Endothelial cell of umbilical vein (primary cell): ENCODE measurements at regions not wholly inside any gene's neighbourhood (a gene's known extent, or its start where the extent isn't known, plus 50 kb on each side); places are given as distances from the start of the nearest gene placed in this dataset.

Source experiments
- BruUV-seq: library from RNA; stranded (reverse); fragments of 400-500 nt; replicated peaks from 2 replicates; lab custom pipeline; 2021; lab: Mats Ljungman, UMichigan
- CTCF ChIA-PET: fragments of 300-600, 350-600 bp; sonication (Branson Sonifier 250); formaldehyde crosslinking; loops from one replicate; lab custom pipeline; 2021; ENCODE audit warnings: antibody characterized with exemption, inconsistent platforms; lab: Charles Lee
- POLR2A ChIA-PET: fragments of 300-600, 350-600 bp; sonication (Branson Sonifier 250); formaldehyde crosslinking; loops from one replicate; lab custom pipeline; 2021; ENCODE audit warnings: antibody characterized with exemption, inconsistent platforms; lab: Charles Lee
- DNase-seq: peaks from one replicate; pipeline ENCODE4 v3.0.0-alpha.2; 2011; ENCODE audit warnings: low read depth, low spot score
- FAIRE-seq: peaks from 2 replicates; lab custom pipeline; 2011; peaks lifted over from hg19 to GRCh38; lab: Jason Lieb, UNC
- H2AFZ ChIP-seq: 2 replicates; pipeline ENCODE4 v1.6.0; 2012; ENCODE audit warnings: low read depth, low read length, control low read depth, inconsistent platforms
- H3K27ac ChIP-seq: 2 replicates; pipeline ENCODE4 v1.5.1; 2011; ENCODE audit warnings: low read depth, mild to moderate bottlenecking, control low read depth, low read length, moderate library complexity; ENCODE audit not compliant: insufficient read depth
- H3K27me3 ChIP-seq, 2 experiments: 2 replicates each; pipeline versions ENCODE4 v1.6.0 to v1.6.1; 2011; ENCODE audit warnings: low read length in 2 of 2, mixed read lengths in 1 of 2; ENCODE audit not compliant: control insufficient read depth in 2 of 2, insufficient read depth in 2 of 2
- H3K36me3 ChIP-seq, 2 experiments: 2 replicates in 1 of 2; 3 replicates in 1 of 2; pipeline ENCODE4 v1.5.1; 2011; ENCODE audit warnings: low read length in 2 of 2, mild to moderate bottlenecking in 1 of 2, moderate library complexity in 1 of 2; ENCODE audit not compliant: control insufficient read depth in 2 of 2, insufficient read depth in 2 of 2; ENCODE audit errors: extremely low read depth in 1 of 2
- H3K4me1 ChIP-seq: 3 replicates; pipeline ENCODE4 v1.5.1; 2011; ENCODE audit warnings: mild to moderate bottlenecking, low read length; ENCODE audit not compliant: control insufficient read depth, insufficient read depth; ENCODE audit errors: extremely low read depth
- H3K4me2 ChIP-seq: 2 replicates; pipeline ENCODE4 v1.6.1; 2011; ENCODE audit warnings: low read length, control low read depth, mixed read lengths; ENCODE audit not compliant: insufficient read depth
- H3K4me3 ChIP-seq, 3 experiments: fragments of 200-600 bp in 1 of 3; sonication (generic), shearing (Covaris generic) in 1 of 3; replicated peaks in 1 of 3; 2 replicates each; pipeline ENCODE4 v1.5.1; 2011 to 2016; ENCODE audit warnings: control low read depth in 3 of 3, low read length in 3 of 3, mild to moderate bottlenecking in 2 of 3, inconsistent platforms in 1 of 3, low read depth in 1 of 3, moderate library complexity in 1 of 3; ENCODE audit not compliant: insufficient read depth in 1 of 3
- H3K79me2 ChIP-seq: 2 replicates; pipeline ENCODE4 v1.6.0; 2012; ENCODE audit warnings: low read length, inconsistent platforms; ENCODE audit not compliant: control insufficient read depth, insufficient read depth
- H3K9ac ChIP-seq: replicated peaks from 2 replicates; pipeline ENCODE3; 2011; ENCODE audit warnings: low read length, control low read depth; ENCODE audit not compliant: insufficient read depth; ENCODE audit errors: extremely low read depth
- H3K9me1 ChIP-seq: replicated peaks from 3 replicates; pipeline ENCODE4 v1.6.0; 2011; ENCODE audit warnings: mild to moderate bottlenecking, low read length; ENCODE audit not compliant: control insufficient read depth, insufficient read depth; ENCODE audit errors: extremely low read depth
- H3K9me3 ChIP-seq: replicated peaks from 2 replicates; pipeline ENCODE4 v1.5.1; 2012; ENCODE audit warnings: low read length, inconsistent platforms; ENCODE audit not compliant: control insufficient read depth, insufficient read depth
- H4K20me1 ChIP-seq: replicated peaks from 2 replicates; pipeline ENCODE3; 2011; ENCODE audit warnings: mild to moderate bottlenecking, low read length; ENCODE audit not compliant: control insufficient read depth, insufficient read depth; ENCODE audit errors: extremely low read depth
- CTCF ChIP-seq, 2 donors: IDR thresholded peaks; 1 replicate in 1 of 2; 2 replicates in 1 of 2; pipeline ENCODE4 v1.5.1; 2011; ENCODE audit warnings: low read length in 2 of 2, mild to moderate bottlenecking in 2 of 2, moderate library complexity in 2 of 2, control low read depth in 1 of 2, inconsistent platforms in 1 of 2, low read depth in 1 of 2; ENCODE audit not compliant: insufficient read depth in 1 of 2; ENCODE audit errors: extremely low read depth in 1 of 2
- EZH2 ChIP-seq: IDR thresholded peaks from 2 replicates; pipeline ENCODE4 v1.6.1; 2012; ENCODE audit warnings: borderline replicate concordance, low read depth, mild to moderate bottlenecking, moderate library complexity, low read length, inconsistent platforms; ENCODE audit not compliant: severe bottlenecking
- FOS ChIP-seq: IDR thresholded peaks from 2 replicates; pipeline ENCODE4 v1.6.1; 2011; ENCODE audit warnings: mild to moderate bottlenecking, low read length, moderate library complexity, borderline replicate concordance; ENCODE audit not compliant: insufficient read depth
- GATA2 ChIP-seq: IDR thresholded peaks from 2 replicates; pipeline ENCODE4 v1.7.0; 2011; ENCODE audit warnings: low read depth, mild to moderate bottlenecking, moderate library complexity, mixed read lengths, low read length; ENCODE audit not compliant: insufficient read length, insufficient read depth
- JUN ChIP-seq: IDR thresholded peaks from 2 replicates; pipeline ENCODE4 v1.6.1; 2011; ENCODE audit warnings: borderline replicate concordance, low read depth; ENCODE audit not compliant: insufficient read length, insufficient read depth
- MAX ChIP-seq: IDR thresholded peaks from 2 replicates; pipeline ENCODE4 v1.6.1; 2011; ENCODE audit not compliant: insufficient read depth, insufficient read length
- MYC ChIP-seq: IDR thresholded peaks from one replicate; pipeline ENCODE4 v1.6.1; 2011; ENCODE audit warnings: mild to moderate bottlenecking, low read depth, low read length
- POLR2A ChIP-seq: IDR thresholded peaks from 2 replicates; pipeline ENCODE4 v1.6.1; 2012; ENCODE audit warnings: low read depth, mild to moderate bottlenecking, control low read depth, low read length
- POLR2AphosphoS5 ChIP-seq: IDR thresholded peaks from 2 replicates; pipeline ENCODE4 v1.6.1; 2012; ENCODE audit warnings: low read depth, mild to moderate bottlenecking, control low read depth, low read length, moderate library complexity; ENCODE audit not compliant: insufficient read depth
- dilution Hi-C: fragments of 300-500 bp; cut with MboI; formaldehyde crosslinking; loops from one replicate; pipeline ENCODE4 v1.15.0; 2019; ENCODE audit warnings: low sequenced_read_pairs; ENCODE audit not compliant: extremely low pct_ligation_motif_present
- intact Hi-C: fragments of 100-400 bp; cut with micrococcal nuclease; formaldehyde crosslinking; loops from one replicate; pipeline ENCODE4 v1.10.0; 2022

- CTCF ChIA-PET = no interaction called here
- BruUV-seq = no TSS peak
- Histone ChIP-seq H4K20me1 (no peaks in the 10 kb centered on the region), H3K27ac (no peak overlapping the region), H3K4me3 (no peak overlapping the region), H3K36me3 (no peaks in the 10 kb centered on the region), H3K4me1 (no peaks in the 10 kb centered on the region), H3K79me2 (no peaks in the 10 kb centered on the region), H3K27me3 (no peaks in the 10 kb centered on the region), H3K9me3 (no peaks in the 10 kb centered on the region), H2AFZ (no peak overlapping the region), H3K9ac (no peak overlapping the region), H3K9me1 (no peaks in the 10 kb centered on the region), H3K4me2 (no peak overlapping the region)
- no peak for DNase-seq
- POLR2A ChIA-PET = no interaction called here
- dilution Hi-C loops = no loop called here
- TF ChIP-seq CTCF (IDR thresholded peaks at IDR 0.05; ENCODE audit: extremely low read depth in 1 of 2, insufficient read depth in 1 of 2, low read depth in 1 of 2, low read length in 2 of 2) = no peak
- TF ChIP-seq POLR2AphosphoS5 = no peak
- no peak for TF ChIP-seq JUN
- TF ChIP-seq FOS = no peak
- no peak for TF ChIP-seq GATA2
- TF ChIP-seq MAX = no peak
- no peak for TF ChIP-seq MYC
- no peak for TF ChIP-seq POLR2A
- no peak for TF ChIP-seq EZH2
- no peak for FAIRE-seq
- intact Hi-C loops = no loop called here
Observed at GRCh38 chr16:65522412-65522811, 400.5 kb upstream of the CDH11 start.
